CD14-positive monocyte (primary cell): ENCODE measurements at regions not wholly inside any gene's neighbourhood (a gene's known extent, or its start where the extent isn't known, plus 50 kb on each side); places are given as distances from the start of the nearest gene placed in this dataset.

Source experiments
- DNase-seq, 3 donors: peaks; one replicate each; pipeline ENCODE4 v3.0.0-alpha.2; 2011 to 2022
- H2AFZ ChIP-seq: 2 replicates; pipeline ENCODE4 v1.6.0; 2012; ENCODE audit warnings: mild to moderate bottlenecking, low read depth, low read length, inconsistent platforms; ENCODE audit not compliant: insufficient read depth, poor library complexity, severe bottlenecking
- H3K27ac ChIP-seq, 2 donors: 1 replicate in 1 of 2; 2 replicates in 1 of 2; pipeline ENCODE4 v1.5.1; 2012 to 2013; ENCODE audit warnings: low read length in 2 of 2, control low read depth in 1 of 2, inconsistent platforms in 1 of 2, low read depth in 1 of 2, mild to moderate bottlenecking in 1 of 2
- H3K27me3 ChIP-seq, 2 donors: one replicate each; pipeline versions ENCODE4 v1.6.0 to v1.6.1; 2011 to 2013; ENCODE audit warnings: low read length in 2 of 2; ENCODE audit not compliant: control insufficient read depth in 2 of 2, insufficient read depth in 2 of 2
- H3K36me3 ChIP-seq, 2 donors: replicated peaks in 1 of 2; 1 replicate in 1 of 2; 2 replicates in 1 of 2; pipeline versions ENCODE4 v1.5.1 to v1.6.1; 2012 to 2013; ENCODE audit warnings: low read length in 2 of 2, control low read depth in 1 of 2, inconsistent platforms in 1 of 2, mild to moderate bottlenecking in 1 of 2; ENCODE audit not compliant: insufficient read depth in 2 of 2, control insufficient read depth in 1 of 2
- H3K4me1 ChIP-seq, 2 donors: 1 replicate in 1 of 2; 2 replicates in 1 of 2; pipeline versions ENCODE4 v1.5.1 to v1.6.1; 2012 to 2013; ENCODE audit warnings: low read length in 2 of 2, control low read depth in 1 of 2, inconsistent platforms in 1 of 2, mild to moderate bottlenecking in 1 of 2, moderate library complexity in 1 of 2; ENCODE audit not compliant: insufficient read depth in 2 of 2, control insufficient read depth in 1 of 2
- H3K4me2 ChIP-seq: replicated peaks from 2 replicates; pipeline ENCODE3; 2012; ENCODE audit warnings: low read length, moderate library complexity, mild to moderate bottlenecking; ENCODE audit not compliant: poor library complexity, severe bottlenecking; ENCODE audit errors: extremely low read depth
- H3K4me3 ChIP-seq, 3 experiments: fragments of 200-600 bp in 1 of 3; sonication (generic) in 1 of 3; replicated peaks in 1 of 3; 1 replicate in 2 of 3; 2 replicates in 1 of 3; pipeline ENCODE4 v1.5.1; 2011 to 2013; ENCODE audit warnings: low read length in 3 of 3, mild to moderate bottlenecking in 3 of 3, control low read depth in 2 of 3, low read depth in 2 of 3, inconsistent platforms in 1 of 3, moderate library complexity in 1 of 3
- H3K79me2 ChIP-seq: 2 replicates; pipeline ENCODE4 v1.6.0; 2012; ENCODE audit warnings: mild to moderate bottlenecking, control low read depth, inconsistent platforms, low read length, moderate library complexity; ENCODE audit not compliant: insufficient read depth
- H3K9ac ChIP-seq: 2 replicates; pipeline ENCODE4 v1.6.0; 2017; ENCODE audit warnings: low read length, mild to moderate bottlenecking; ENCODE audit not compliant: insufficient read depth, poor library complexity, severe bottlenecking
- H3K9me3 ChIP-seq, 2 donors: replicated peaks in 1 of 2; 1 replicate in 1 of 2; 2 replicates in 1 of 2; pipeline versions ENCODE4 v1.5.1 to v1.6.1; 2012 to 2013; ENCODE audit warnings: low read length in 2 of 2, control low read depth in 1 of 2; ENCODE audit not compliant: control insufficient read depth in 1 of 2, insufficient read depth in 1 of 2
- H4K20me1 ChIP-seq: 2 replicates; pipeline ENCODE4 v1.6.0; 2012; ENCODE audit warnings: mild to moderate bottlenecking, low read length, control low read depth, moderate library complexity; ENCODE audit not compliant: insufficient read depth
- H3K27ac Mint-ChIP-seq, 7 donors: one replicate each; pipeline ENCODE4 v1.8.0; 2020; ENCODE audit warnings: mild to moderate bottlenecking in 7 of 7, mixed read lengths in 7 of 7, moderate library complexity in 6 of 7, inconsistent platforms in 2 of 7
- H3K27me3 Mint-ChIP-seq, 3 donors: one replicate each; pipeline ENCODE4 v1.8.0; 2021 to 2022; ENCODE audit warnings: low read depth in 3 of 3, mild to moderate bottlenecking in 3 of 3, mixed read lengths in 3 of 3, moderate library complexity in 3 of 3, inconsistent platforms in 1 of 3
- H3K36me3 Mint-ChIP-seq, 2 donors: one replicate each; pipeline ENCODE4 v1.8.0; 2020; ENCODE audit warnings: mixed read lengths in 2 of 2, inconsistent platforms in 1 of 2, mild to moderate bottlenecking in 1 of 2
- H3K4me1 Mint-ChIP-seq: one replicate; pipeline ENCODE4 v1.8.0; 2020; ENCODE audit warnings: mild to moderate bottlenecking, mixed read lengths
- H3K4me3 Mint-ChIP-seq, 2 donors: one replicate each; pipeline ENCODE4 v1.8.0; 2020; ENCODE audit warnings: mild to moderate bottlenecking in 2 of 2, mixed read lengths in 2 of 2, moderate library complexity in 1 of 2
- H3K9me3 Mint-ChIP-seq, 7 donors: one replicate each; pipeline ENCODE4 v1.8.0; 2020 to 2022; ENCODE audit warnings: mixed read lengths in 7 of 7, mild to moderate bottlenecking in 6 of 7, moderate library complexity in 6 of 7, inconsistent platforms in 2 of 7
- CTCF ChIP-seq: fragments of 200-600 bp; IDR thresholded peaks from one replicate; pipeline ENCODE4 v1.8.0; 2022; ENCODE audit warnings: antibody characterized with exemption, mild to moderate bottlenecking
- WGBS: methylation state at CpG from one replicate; pipeline ENCODE4 v1.1.5; 2013; ENCODE audit warnings: missing lambda C conversion rate; ENCODE audit not compliant: insufficient coverage; 5-methylcytosine and 5-hydroxymethylcytosine counted together
- intact Hi-C, 2 donors: fragments of 100-400 bp; cut with micrococcal nuclease; formaldehyde crosslinking; loops; one replicate each; pipeline versions ENCODE4 v1.15.0 to v1.15.1; 2023

- H2AFZ ChIP-seq, result no peak overlapping the region
- Mint-ChIP-seq H3K4me1 (peaks cover 38% of the 10 kb centered on the region), H3K27ac (no peak overlapping the region), H3K36me3 (peaks cover 0 to 3% of the 10 kb centered on the region in 2 donors), H3K4me3 (no peak overlapping the region), H3K9me3 (peaks cover 18 to 30% (median 24%) of the 10 kb centered on the region in 7 donors), H3K27me3 (peaks cover 0 to 8% (median 2%) of the 10 kb centered on the region in 3 donors)
- no peaks in the 10 kb centered on the region for H4K20me1 ChIP-seq
- peaks cover 37% of the 10 kb centered on the region in 2 donors for H3K4me1 ChIP-seq
- over 99% methylated on average over 8 of the region's 9 CpGs for WGBS
- intact Hi-C loops, result loop anchor here in 1 of 2 donors (5.0 kb wide), 1 partner anchor 42 kb away; no protein-coding TSS in a partner anchor
- no peaks in the 10 kb centered on the region for H3K36me3 ChIP-seq
- H3K79me2 ChIP-seq, result peaks cover 6% of the 10 kb centered on the region
- H3K4me2 ChIP-seq, result no peak overlapping the region
- H3K27ac ChIP-seq, result no peak overlapping the region
- TF ChIP-seq CTCF, result no peak
- H3K27me3 ChIP-seq, result no peaks in the 10 kb centered on the region
- peaks cover 9 to 26% of the 10 kb centered on the region in 2 donors for H3K9me3 ChIP-seq
- H3K4me3 ChIP-seq, result no peak overlapping the region
- no peak for DNase-seq
- no peak overlapping the region for H3K9ac ChIP-seq
These were observed 192.8 kb downstream of the BCL11B start for GRCh38 chr14:99079061-99079727.

GRCh38 chr14:99080306-99080705 lies 191.7 kb downstream of the BCL11B start:
- no peak for DNase-seq
- Mint-ChIP-seq H3K9me3 (peaks cover 14 to 24% (median 19%) of the 10 kb centered on the region in 7 donors), H3K27ac (no peak overlapping the region), H3K4me3 (no peak overlapping the region), H3K36me3 (peaks cover 0 to 3% of the 10 kb centered on the region in 2 donors), H3K27me3 (peaks cover 0 to 8% (median 2%) of the 10 kb centered on the region in 3 donors), H3K4me1 (peaks cover 27% of the 10 kb centered on the region)
- H3K9ac ChIP-seq, result no peak overlapping the region
- no peaks in the 10 kb centered on the region for H3K27me3 ChIP-seq
- H3K4me1 ChIP-seq, result peaks cover 27% of the 10 kb centered on the region in 2 donors
- no peaks in the 10 kb centered on the region for H4K20me1 ChIP-seq
- no peaks in the 10 kb centered on the region for H3K79me2 ChIP-seq
- intact Hi-C loops, result no loop called here
- peaks cover 9 to 18% of the 10 kb centered on the region in 2 donors for H3K9me3 ChIP-seq
- no peak overlapping the region for H3K4me2 ChIP-seq
- H3K4me3 ChIP-seq, result no peak overlapping the region
- H3K36me3 ChIP-seq, result no peaks in the 10 kb centered on the region
- no peak for TF ChIP-seq CTCF
- no peak overlapping the region for H2AFZ ChIP-seq
- no peak overlapping the region for H3K27ac ChIP-seq
- 71% methylated on average over 1 of the region's 3 CpGs for WGBS
